NCI-H187 (cell line): ENCODE measurements at regions not wholly inside any gene's neighbourhood (a gene's known extent, or its start where the extent isn't known, plus 50 kb on each side); places are given as distances from the start of the nearest gene placed in this dataset.

ENCODE experiments used
- DNase-seq, 2 experiments: peaks; one replicate each; lab custom pipeline; 2025; lab: John Stamatoyannopoulos, UW

GRCh38 chr22:26847046-26847445 lies 189.7 kb downstream of the MIAT start:
- DNase-seq: no peak

- DNase-seq: no peak
Measured at GRCh38 chr22:26847816-26848215, 190.4 kb downstream of the MIAT start.

GRCh38 chr22:26848244-26848920 lies 191.0 kb downstream of the MIAT start:
- DNase-seq: no peak

GRCh38 chr22:26849575-26849974 lies 192.2 kb downstream of the MIAT start:
- DNase-seq: no peak

GRCh38 chr22:26851125-26851524 lies 193.7 kb downstream of the MIAT start:
- no peak for DNase-seq

- DNase-seq: no peak
Measured at GRCh38 chr22:26852176-26852575, 194.8 kb downstream of the MIAT start.

- DNase-seq: no peak
Measured at GRCh38 chr22:26853071-26853470, 195.7 kb downstream of the MIAT start.

- DNase-seq: no peak
Measured at GRCh38 chr22:26853495-26853894, 196.1 kb downstream of the MIAT start.

- no peak for DNase-seq
Measured at GRCh38 chr22:26857169-26857568, 199.8 kb downstream of the MIAT start.

GRCh38 chr22:26860301-26860700 lies 202.9 kb downstream of the MIAT start:
- no peak for DNase-seq

GRCh38 chr22:26865021-26865420 lies 207.6 kb downstream of the MIAT start:
- no peak for DNase-seq

- DNase-seq: no peak
Measured at GRCh38 chr22:26883393-26883792, 226.0 kb downstream of the MIAT start.

- DNase-seq: no peak
Measured at GRCh38 chr22:26884921-26885320, 227.5 kb downstream of the MIAT start.

GRCh38 chr22:26885441-26886261 lies 228.3 kb downstream of the MIAT start:
- DNase-seq: no peak

GRCh38 chr22:26887456-26887855 lies 230.1 kb downstream of the MIAT start:
- DNase-seq: no peak

GRCh38 chr22:26887916-26888315 lies 230.5 kb downstream of the MIAT start:
- DNase-seq: no peak

GRCh38 chr22:26888887-26889286 lies 231.5 kb downstream of the MIAT start:
- DNase-seq: no peak

- DNase-seq: no peak
Measured at GRCh38 chr22:26889802-26890201, 232.4 kb downstream of the MIAT start.

GRCh38 chr22:26890870-26891269 lies 233.5 kb downstream of the MIAT start:
- DNase-seq: no peak

- DNase-seq: no peak
Measured at GRCh38 chr22:26891429-26891828, 234.0 kb downstream of the MIAT start.

GRCh38 chr22:26892166-26893041 lies 235.0 kb downstream of the MIAT start:
- no peak for DNase-seq
